ENCODE measurements at regions not wholly inside any gene's neighbourhood (a gene's known extent, or its start where the extent isn't known, plus 50 kb on each side); places are given as distances from the start of the nearest gene placed in this dataset.

GRCh38 chr6:6942831-6943230 lies 164.9 kb upstream of the RREB1 start:
- ChIA-PET POLR2A (interaction anchor here (0.6 kb wide), 1 partner anchor 743 kb away, joined by 3 read pairs; no protein-coding TSS in a partner anchor), CTCF (no interaction called here)
- peaks cover 14% of the 10 kb centered on the region for H3K4me1 Mint-ChIP-seq (ENCODE audit: low read depth)
- no peaks in the 10 kb centered on the region for H3K36me3 Mint-ChIP-seq (ENCODE audit: low read depth)
- peak; percentile 86 for ATAC-seq
- TF ChIP-seq, protein P1, sequence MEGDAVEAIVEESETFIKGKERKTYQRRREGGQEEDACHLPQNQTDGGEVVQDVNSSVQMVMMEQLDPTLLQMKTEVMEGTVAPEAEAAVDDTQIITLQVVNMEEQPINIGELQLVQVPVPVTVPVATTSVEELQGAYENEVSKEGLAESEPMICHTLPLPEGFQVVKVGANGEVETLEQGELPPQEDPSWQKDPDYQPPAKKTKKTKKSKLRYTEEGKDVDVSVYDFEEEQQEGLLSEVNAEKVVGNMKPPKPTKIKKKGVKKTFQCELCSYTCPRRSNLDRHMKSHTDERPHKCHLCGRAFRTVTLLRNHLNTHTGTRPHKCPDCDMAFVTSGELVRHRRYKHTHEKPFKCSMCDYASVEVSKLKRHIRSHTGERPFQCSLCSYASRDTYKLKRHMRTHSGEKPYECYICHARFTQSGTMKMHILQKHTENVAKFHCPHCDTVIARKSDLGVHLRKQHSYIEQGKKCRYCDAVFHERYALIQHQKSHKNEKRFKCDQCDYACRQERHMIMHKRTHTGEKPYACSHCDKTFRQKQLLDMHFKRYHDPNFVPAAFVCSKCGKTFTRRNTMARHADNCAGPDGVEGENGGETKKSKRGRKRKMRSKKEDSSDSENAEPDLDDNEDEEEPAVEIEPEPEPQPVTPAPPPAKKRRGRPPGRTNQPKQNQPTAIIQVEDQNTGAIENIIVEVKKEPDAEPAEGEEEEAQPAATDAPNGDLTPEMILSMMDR (IDR thresholded peaks at IDR 0.05) = no peak
- peak; percentile 55 for DNase-seq
- H3K4me3 Mint-ChIP-seq = peak overlapping the region; percentile 46
- peak overlapping the region; percentile 85 for H3K27ac Mint-ChIP-seq
- intact Hi-C loops (cut with micrococcal nuclease) = no loop called here
- no peaks in the 10 kb centered on the region for H3K9me3 Mint-ChIP-seq
- H3K27me3 Mint-ChIP-seq = no peaks in the 10 kb centered on the region

DNA sequence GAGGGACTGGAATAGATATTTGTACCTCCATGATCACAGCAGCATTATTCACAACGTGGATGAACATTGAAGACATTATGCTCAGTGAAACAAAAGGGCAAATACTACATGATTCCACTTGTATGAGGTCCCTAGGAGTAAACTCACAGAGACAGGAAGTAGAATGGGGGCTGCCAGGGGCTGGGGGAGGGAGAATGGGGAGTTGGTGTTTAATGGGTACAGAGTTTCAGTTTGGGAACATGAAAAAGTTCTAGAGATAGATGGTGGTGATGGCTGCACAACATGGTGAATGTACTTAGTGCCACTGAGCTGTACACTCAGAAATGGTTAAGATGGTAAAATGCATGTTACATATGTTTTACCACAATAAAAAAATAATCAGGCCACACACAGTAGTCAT lies 164.3 kb upstream of the RREB1 start:
- peaks cover 14% of the 10 kb centered on the region for H3K4me1 Mint-ChIP-seq (ENCODE audit: low read depth)
- H3K36me3 Mint-ChIP-seq (ENCODE audit: low read depth) = no peaks in the 10 kb centered on the region
- peak overlapping the region; percentile 85 for H3K27ac Mint-ChIP-seq
- H3K27me3 Mint-ChIP-seq = no peaks in the 10 kb centered on the region
- H3K4me3 Mint-ChIP-seq = peak overlapping the region; percentile 46
- ChIA-PET CTCF (no interaction called here), POLR2A (interaction anchor here (0.6 kb wide), 1 partner anchor 39 kb away, joined by 3 read pairs; no protein-coding TSS in a partner anchor)
- no peaks in the 10 kb centered on the region for H3K9me3 Mint-ChIP-seq
- DNase-seq = peak; percentile 17
- TF ChIP-seq, protein P1 (IDR thresholded peaks at IDR 0.05) = no peak
- ATAC-seq = peak; percentile 42
- intact Hi-C loops (cut with micrococcal nuclease) = no loop called here

GRCh38 chr6:6946206-6947155 lies 161.3 kb upstream of the RREB1 start:
- Mint-ChIP-seq H3K27ac (no peak overlapping the region), H3K36me3 (ENCODE audit: low read depth) (no peaks in the 10 kb centered on the region), H3K9me3 (peaks cover 7% of the 10 kb centered on the region), H3K4me1 (ENCODE audit: low read depth) (peaks cover 14% of the 10 kb centered on the region), H3K27me3 (no peaks in the 10 kb centered on the region), H3K4me3 (no peak overlapping the region)
- no peak for DNase-seq
- CTCF ChIA-PET = no interaction called here
- POLR2A ChIA-PET = no interaction called here
- TF ChIP-seq, protein P1 (IDR thresholded peaks at IDR 0.05) = no peak
- no peak for ATAC-seq
- intact Hi-C loops (cut with micrococcal nuclease) = no loop called here

DNA sequence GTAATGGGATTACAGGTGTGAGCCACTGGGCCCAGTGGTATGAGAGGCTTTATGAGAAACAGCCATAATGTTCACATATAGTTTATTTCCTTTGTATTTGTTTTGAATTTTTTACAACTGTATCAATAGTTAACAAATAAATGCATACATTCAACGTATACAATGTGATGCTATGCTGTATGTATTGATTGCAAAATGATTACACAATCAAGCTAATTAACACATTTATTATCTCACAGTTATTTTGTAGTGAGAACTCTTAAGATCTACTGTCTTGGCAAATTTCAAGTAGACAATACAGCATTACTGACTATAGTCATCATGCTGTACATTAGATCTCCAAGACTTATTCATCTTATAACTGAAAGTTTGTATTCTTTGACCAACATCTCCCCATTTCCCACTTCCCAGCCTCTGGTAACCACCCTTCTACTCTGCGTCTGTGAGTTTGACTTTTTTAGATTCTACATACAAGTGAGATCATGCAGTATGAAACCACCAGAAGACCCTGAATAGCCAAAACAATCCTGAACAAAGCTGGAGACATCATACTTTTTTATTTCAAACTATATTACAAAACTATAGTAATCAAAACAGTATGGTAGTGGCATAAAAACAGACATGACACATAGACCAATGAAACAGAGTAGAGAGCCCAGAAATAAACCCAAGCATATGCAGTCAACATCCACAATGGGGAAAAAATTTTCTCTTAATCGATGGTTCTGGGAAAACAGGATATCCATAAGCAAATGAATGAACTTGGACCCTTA lies 157.2 kb upstream of the RREB1 start:
- Mint-ChIP-seq H3K4me3 (no peak overlapping the region), H3K36me3 (ENCODE audit: low read depth) (no peaks in the 10 kb centered on the region), H3K4me1 (ENCODE audit: low read depth) (no peaks in the 10 kb centered on the region), H3K9me3 (peaks cover 14% of the 10 kb centered on the region), H3K27me3 (no peaks in the 10 kb centered on the region), H3K27ac (no peak overlapping the region)
- DNase-seq = no peak
- TF ChIP-seq, protein P1 (IDR thresholded peaks at IDR 0.05) = no peak
- ATAC-seq = no peak
- CTCF ChIA-PET = no interaction called here
- POLR2A ChIA-PET = no interaction called here
- intact Hi-C loops (cut with micrococcal nuclease) = no loop called here

- Mint-ChIP-seq H3K36me3 (ENCODE audit: low read depth) (no peaks in the 10 kb centered on the region), H3K27ac (no peak overlapping the region), H3K4me1 (ENCODE audit: low read depth) (no peaks in the 10 kb centered on the region), H3K27me3 (no peaks in the 10 kb centered on the region), H3K4me3 (no peak overlapping the region), H3K9me3 (peaks cover 14% of the 10 kb centered on the region)
- ChIA-PET POLR2A (no interaction called here), CTCF (no interaction called here)
- ATAC-seq (no peak), DNase-seq (no peak)
- intact Hi-C loops (cut with micrococcal nuclease) = no loop called here
- TF ChIP-seq, protein P1 (IDR thresholded peaks at IDR 0.05) = no peak
Measured at GRCh38 chr6:6951355-6951754, 156.4 kb upstream of the RREB1 start.

Measured in activated CD8-positive, alpha-beta T cell treated with anti-CD3 and anti-CD28 coated beads for 36 hours (primary cell).